Activated effector memory CD4-positive, alpha-beta T cell treated with anti-CD3 and anti-CD28 coated beads, Interleukin-2, amount 50 U/mL, for 16 hours (primary cell): ENCODE measurements at regions not wholly inside any gene's neighbourhood (a gene's known extent, or its start where the extent isn't known, plus 50 kb on each side); places are given as distances from the start of the nearest gene placed in this dataset.

Experiments used
- DNase-seq: peaks from one replicate; pipeline ENCODE4 v3.0.0-alpha.2; 2020

- DNase-seq: no peak
Observed at GRCh38 chr6:2562721-2563451, 187.8 kb downstream of the MYLK4 start.

- no peak for DNase-seq
Observed at GRCh38 chr6:2560917-2561698, 189.6 kb downstream of the MYLK4 start.

DNA sequence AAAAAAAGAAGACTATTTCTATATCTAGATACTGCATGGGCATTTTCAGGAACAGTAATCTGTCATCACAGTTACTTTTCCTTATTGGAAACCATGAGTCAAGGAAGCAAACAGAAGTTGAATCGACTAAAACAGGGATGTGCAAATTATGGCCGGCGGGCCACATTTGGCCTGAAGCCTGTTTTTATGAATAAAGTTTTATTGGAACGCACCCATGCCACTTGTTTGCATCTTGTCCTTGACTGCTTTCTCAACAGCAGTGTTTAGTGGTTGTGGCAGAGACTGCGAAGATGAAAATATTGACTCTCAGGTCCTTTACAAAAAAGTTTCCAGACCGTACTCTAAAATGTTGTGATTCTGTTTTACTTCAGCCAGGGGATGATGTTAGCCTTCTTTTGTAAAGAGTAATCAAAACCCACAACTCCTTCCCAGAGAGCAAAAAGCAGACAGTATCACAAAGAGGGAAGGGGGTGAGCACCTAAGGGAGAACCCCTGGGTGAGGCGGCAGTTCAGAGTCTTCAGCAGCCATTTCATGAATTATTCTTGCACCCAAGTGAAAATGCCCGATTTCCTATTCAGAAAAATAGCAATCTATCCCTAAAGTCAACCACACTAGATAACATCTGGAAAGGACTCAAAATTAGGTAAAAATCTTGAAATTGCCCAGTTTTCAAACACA, 190.4 kb downstream of the MYLK4 start:
- no peak for DNase-seq

GRCh38 chr6:2558861-2559801, 191.6 kb downstream of the MYLK4 start:
- DNase-seq: no peak

- DNase-seq: no peak
Observed at GRCh38 chr6:2558098-2558680, 192.5 kb downstream of the MYLK4 start.

DNA sequence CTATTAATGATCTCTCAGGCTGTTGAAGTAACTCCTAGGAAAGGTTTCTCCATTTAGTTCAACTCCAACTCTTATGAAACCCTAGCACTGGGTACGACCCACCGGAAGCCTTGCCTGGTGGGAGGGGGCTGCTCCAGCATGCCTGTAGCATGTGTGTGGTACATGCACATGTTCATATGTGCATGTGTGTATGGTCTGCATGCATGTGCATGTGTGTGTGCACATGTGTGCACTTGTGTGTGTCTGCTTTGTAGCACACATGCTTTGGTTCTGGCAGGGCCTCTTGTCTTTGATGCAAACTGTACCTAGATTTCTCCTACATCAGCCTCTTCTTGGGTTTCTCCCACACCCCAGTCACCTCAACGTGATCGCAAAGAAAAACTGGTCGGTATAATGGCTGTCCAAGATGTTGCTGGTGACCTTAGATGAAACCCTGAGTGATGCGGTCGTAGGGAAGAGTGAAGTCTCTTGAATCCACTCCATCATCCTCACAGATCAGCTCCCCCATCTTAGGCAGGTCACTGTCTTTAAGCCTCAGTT, 193.5 kb downstream of the MYLK4 start:
- no peak for DNase-seq

- no peak for DNase-seq
Observed at GRCh38 chr6:2556761-2557160, 194.0 kb downstream of the MYLK4 start.

GRCh38 chr6:2554651-2555260, 196.0 kb downstream of the MYLK4 start:
- no peak for DNase-seq

GRCh38 chr6:2552526-2553154, 198.1 kb downstream of the MYLK4 start:
- no peak for DNase-seq

DNA sequence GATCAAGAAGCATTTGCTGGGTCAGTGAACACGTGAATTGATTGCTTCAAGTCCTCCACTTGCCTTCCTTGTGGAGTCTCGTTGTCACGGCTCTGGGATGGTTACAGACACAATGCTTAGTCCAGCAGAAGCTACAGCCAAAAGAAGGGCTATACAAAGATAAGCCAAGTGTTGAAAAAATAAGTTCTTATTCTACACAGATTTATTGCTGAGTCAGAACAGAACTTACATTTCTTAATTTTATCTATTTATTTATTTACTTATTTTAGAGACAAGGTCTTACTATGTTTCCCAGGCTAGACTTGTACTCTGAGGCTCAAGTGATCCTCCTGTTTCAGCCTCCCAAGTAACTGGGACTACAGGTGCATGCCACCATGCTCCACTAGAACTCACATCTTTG, 199.0 kb downstream of the MYLK4 start:
- DNase-seq: no peak

DNA sequence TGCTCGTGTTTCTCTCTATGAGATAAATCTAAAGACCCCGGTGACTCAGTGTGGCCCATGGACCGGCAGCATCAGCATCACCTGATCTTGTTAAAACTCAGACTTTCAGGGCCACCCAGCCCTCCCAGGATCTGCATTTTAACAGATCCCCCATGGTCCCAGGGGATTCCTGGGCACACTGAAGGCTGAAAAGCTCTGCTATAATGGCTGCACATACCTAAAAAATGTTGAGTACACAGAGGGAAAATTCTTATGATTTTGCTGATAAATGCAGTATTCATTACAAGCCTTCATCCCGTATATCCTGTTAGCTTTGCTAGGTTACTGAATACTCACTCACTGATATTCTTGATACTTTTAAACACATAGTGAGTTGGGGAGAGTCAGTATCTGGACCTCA, 200.5 kb downstream of the MYLK4 start:
- DNase-seq: no peak

DNA sequence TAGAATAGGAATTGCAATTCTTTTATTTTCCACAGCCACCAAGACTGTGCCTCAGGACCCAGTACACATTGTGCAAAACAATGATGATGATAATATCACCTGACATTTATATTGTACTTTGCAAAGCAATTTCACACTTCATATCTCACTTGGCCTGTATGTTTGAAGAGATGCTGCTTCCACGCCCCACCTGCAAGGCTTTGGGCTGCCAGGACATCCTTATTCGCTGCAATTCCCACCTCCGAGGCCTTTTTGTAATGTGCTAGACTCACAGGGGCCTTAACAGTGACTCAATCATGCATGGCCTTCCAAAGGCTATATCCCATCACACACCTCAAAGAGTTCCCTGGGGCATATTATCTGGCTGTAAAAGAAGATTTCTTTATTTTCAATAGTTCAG, 200.9 kb downstream of the MYLK4 start:
- DNase-seq: no peak

DNA sequence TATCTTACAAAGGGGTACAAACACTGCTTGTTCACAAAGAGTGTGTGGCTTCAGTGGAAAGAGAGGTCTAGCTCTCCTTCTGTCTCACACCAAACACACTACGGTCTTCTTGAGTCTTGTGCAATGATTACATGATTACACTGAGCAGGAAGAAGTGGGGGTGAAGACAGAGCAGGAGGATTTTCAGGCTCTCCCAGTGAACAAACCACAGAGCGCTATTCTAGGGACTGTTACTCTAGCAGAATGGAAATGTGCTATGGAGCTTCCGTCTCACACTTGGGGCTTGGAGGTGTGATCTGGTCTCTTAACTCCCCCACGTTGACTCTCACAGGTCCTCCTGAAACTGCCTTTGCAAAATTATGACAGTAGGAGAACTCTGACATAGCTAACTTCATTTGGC, 203.4 kb downstream of the MYLK4 start:
- DNase-seq: no peak

DNA sequence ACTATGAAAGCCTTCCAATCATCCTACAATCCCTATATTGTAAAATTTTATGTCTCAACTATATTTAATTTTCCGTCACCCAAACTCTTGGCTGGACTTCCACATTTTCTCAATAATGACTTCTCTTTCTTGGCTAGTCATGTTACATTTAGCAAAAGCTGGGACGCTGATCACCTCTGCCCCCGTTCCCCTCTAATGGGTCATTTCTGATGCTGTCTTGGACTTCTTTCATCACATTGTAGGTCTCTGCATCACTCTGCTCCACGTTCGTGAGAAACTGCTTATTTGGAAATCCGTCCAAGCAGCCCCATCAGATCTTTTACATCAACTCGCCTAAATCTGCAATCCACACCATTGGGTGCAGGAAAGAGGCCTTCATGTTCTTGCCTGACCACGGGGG, 203.8 kb downstream of the MYLK4 start:
- DNase-seq: no peak

- no peak for DNase-seq
Observed at GRCh38 chr6:2545383-2546038, 205.2 kb downstream of the MYLK4 start.

GRCh38 chr6:2543321-2543720, 207.4 kb downstream of the MYLK4 start:
- no peak for DNase-seq

DNA sequence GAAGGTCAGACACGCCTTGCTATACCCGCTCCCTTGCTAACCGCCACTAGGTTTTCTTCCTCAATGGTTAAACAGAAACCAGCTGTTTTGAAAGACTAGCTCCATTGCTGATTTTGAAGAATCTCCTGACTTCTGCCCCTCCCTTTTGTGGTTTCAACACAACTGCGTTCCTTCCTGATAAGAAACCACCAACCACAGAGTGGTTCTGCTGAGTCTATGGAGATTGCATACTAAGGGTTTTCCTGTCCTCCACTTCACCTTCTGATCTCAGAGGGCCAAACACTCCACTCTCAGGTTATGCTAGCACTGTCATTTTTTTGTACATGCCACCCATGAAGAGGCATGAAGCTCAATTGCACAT, 207.9 kb downstream of the MYLK4 start:
- no peak for DNase-seq

DNA sequence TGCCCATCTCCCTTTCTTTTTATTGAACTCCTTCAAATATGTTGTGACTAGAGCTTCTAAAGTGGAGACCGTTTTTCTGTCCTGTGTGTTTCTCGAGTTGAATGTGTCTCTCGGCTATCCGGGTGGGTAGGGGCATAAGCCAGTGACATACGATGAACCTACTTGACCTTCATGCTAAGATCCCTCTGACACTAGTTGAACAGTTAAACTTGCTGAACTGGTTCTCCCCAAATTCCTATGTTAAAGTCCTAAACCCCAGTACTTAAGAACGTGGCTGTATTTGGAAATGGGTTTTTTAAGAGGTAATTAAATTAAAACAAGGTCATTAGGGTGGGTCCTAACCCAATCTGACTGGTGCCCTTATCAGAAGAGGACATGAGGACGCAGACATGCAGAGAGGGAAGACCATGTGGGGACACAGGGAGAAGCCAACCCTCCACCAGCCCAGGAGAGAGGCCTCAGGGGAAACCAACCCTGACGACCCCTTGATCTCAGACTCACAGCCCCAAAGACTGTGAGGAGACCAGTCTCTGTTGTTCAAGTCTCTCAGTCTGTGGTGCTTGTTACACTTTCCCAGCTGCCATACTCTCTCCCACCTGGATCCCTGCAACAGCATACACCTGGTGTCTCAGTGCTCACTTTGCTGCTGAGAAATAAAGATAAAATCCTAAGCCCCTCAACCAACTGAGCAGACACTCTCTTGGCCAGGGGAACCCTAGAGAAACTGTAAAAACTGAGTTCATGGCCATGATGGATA, 208.4 kb downstream of the MYLK4 start:
- DNase-seq: no peak

GRCh38 chr6:2536451-2536850, 214.3 kb downstream of the MYLK4 start:
- DNase-seq: no peak

DNA sequence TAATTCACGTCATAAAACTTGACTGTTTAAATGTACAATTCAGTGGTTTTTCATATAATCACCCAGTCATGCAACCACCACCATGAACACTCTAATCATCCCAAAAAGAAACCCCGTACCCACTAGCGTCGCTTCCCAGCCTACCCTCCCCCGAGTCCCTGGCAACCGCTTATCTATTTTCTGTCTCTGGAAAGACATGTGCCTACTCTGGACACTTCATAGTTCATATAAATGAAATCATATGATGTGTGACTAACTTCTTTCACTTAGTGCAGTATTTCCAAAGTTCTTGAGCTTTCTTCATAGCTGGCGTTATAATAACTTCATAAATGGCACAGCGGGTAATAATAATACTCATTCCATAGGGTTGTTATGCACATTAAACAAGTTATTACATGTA, 215.2 kb downstream of the MYLK4 start:
- no peak for DNase-seq
